ENCODE measurements at regions not wholly inside any gene's neighbourhood (a gene's known extent, or its start where the extent isn't known, plus 50 kb on each side); places are given as distances from the start of the nearest gene placed in this dataset.

DNA sequence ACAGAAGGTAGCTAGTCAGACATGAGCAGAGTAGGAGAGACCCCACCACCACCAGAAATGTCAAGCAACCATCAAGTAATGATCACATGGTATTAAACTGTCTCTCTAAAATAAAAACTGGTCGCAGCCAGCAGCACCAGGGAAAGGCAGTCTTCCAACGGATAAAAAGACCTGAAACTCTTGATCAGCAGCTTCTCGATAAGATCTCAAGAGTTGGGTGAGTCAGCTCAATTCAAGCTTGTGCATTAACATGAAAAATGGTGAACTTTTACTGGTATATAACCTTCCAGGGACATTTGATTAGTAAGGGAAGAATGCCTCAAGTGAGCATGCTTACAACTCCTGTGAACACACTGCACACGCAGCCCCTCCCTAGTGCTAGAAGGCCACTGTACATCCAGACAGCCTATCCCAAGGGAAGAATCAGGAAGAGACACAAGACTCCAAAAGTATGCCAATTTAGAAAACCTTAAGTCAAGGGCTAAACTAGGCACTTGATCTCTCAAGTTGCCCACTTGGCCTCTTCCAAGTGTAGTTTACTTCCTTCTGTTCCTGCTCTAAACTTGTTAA lies 270.0 kb upstream of the GNPDA2 start:
- H3K9ac ChIP-seq (ENCODE audit: low read depth in 1 of 2, low read length in 2 of 2), result no peak overlapping the region
- H3K36me3 ChIP-seq (ENCODE audit: control insufficient read depth in 4 of 4, insufficient read depth in 3 of 4, low read depth in 1 of 4, low read length in 3 of 4), result no peaks in the 10 kb centered on the region
- 78% methylated on average over 4 of the region's 4 CpGs for WGBS
- H3K27me3 ChIP-seq (ENCODE audit: control insufficient read depth in 4 of 4, insufficient read depth in 4 of 4, low read length in 3 of 4), result no peaks in the 10 kb centered on the region
- TF ChIP-seq YY1 (IDR thresholded peaks at IDR 0.05) (no peak), JUND (IDR thresholded peaks at IDR 0.05) (no peak), HNF4G (IDR thresholded peaks at IDR 0.05) (no peak), RAD21 (IDR thresholded peaks at IDR 0.05) (no peak), RXRA (IDR thresholded peaks at IDR 0.05) (no peak), SP1 (IDR thresholded peaks at IDR 0.05) (no peak), NR2F2 (IDR thresholded peaks at IDR 0.05) (no peak), GABPA (IDR thresholded peaks at IDR 0.05 in 1 of 2, conservative IDR thresholded peaks at IDR 0.05 in 1 of 2) (no peak)
- TF ChIP-seq, protein P1, sequence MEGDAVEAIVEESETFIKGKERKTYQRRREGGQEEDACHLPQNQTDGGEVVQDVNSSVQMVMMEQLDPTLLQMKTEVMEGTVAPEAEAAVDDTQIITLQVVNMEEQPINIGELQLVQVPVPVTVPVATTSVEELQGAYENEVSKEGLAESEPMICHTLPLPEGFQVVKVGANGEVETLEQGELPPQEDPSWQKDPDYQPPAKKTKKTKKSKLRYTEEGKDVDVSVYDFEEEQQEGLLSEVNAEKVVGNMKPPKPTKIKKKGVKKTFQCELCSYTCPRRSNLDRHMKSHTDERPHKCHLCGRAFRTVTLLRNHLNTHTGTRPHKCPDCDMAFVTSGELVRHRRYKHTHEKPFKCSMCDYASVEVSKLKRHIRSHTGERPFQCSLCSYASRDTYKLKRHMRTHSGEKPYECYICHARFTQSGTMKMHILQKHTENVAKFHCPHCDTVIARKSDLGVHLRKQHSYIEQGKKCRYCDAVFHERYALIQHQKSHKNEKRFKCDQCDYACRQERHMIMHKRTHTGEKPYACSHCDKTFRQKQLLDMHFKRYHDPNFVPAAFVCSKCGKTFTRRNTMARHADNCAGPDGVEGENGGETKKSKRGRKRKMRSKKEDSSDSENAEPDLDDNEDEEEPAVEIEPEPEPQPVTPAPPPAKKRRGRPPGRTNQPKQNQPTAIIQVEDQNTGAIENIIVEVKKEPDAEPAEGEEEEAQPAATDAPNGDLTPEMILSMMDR (IDR thresholded peaks at IDR 0.05; ENCODE audit: low read depth, low read length, missing input control), result no peak
- H3K27ac ChIP-seq (ENCODE audit: low read depth in 1 of 2, low read length in 2 of 2), result no peak overlapping the region
- no peak for DNase-seq (ENCODE audit: low spot score)
- no peak overlapping the region for H3K4me3 ChIP-seq (ENCODE audit: low read depth in 1 of 3, low read length in 3 of 3)
- no peaks in the 10 kb centered on the region for H3K9me3 ChIP-seq (ENCODE audit: control insufficient read depth in 4 of 4, low read length in 3 of 4)
- no peaks in the 10 kb centered on the region for H3K4me1 ChIP-seq (ENCODE audit: control insufficient read depth in 4 of 4, insufficient read depth in 4 of 4, low read length in 3 of 4)

DNA sequence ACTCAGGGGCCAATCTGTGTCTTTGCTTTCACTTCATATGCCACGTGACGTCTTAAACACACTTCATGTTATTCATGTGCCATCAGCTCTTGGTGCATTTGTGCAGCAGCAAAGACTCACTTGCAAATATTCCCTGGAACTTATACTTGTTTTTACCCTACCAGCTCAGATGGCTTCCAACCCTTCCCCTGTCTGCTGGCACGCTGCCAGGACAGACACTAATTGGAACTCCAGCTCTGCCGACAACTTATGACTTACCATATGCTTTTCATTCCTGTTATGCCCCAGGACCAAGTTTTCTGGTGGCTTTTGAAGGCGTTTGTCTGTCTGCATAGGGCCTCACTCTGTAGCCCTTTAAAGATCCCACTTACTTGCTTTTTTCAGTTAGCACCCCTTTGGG lies 261.7 kb upstream of the GNPDA2 start:
- 60% methylated on average over 5 of the region's 5 CpGs for WGBS
- no peak for DNase-seq (ENCODE audit: low spot score)
- Histone ChIP-seq H3K4me1 (ENCODE audit: control insufficient read depth in 4 of 4, insufficient read depth in 4 of 4, low read length in 3 of 4) (no peaks in the 10 kb centered on the region), H3K9ac (ENCODE audit: low read depth in 1 of 2, low read length in 2 of 2) (no peak overlapping the region), H3K27me3 (ENCODE audit: control insufficient read depth in 4 of 4, insufficient read depth in 4 of 4, low read length in 3 of 4) (no peaks in the 10 kb centered on the region), H3K27ac (ENCODE audit: low read depth in 1 of 2, low read length in 2 of 2) (no peak overlapping the region), H3K9me3 (ENCODE audit: control insufficient read depth in 4 of 4, low read length in 3 of 4) (peaks cover 0 to 2% (median 0%) of the 10 kb centered on the region in 4 donors), H3K4me3 (ENCODE audit: low read depth in 1 of 3, low read length in 3 of 3) (no peak overlapping the region), H3K36me3 (ENCODE audit: control insufficient read depth in 4 of 4, insufficient read depth in 3 of 4, low read depth in 1 of 4, low read length in 3 of 4) (no peaks in the 10 kb centered on the region)
- no peak for TF ChIP-seq GABPA (IDR thresholded peaks at IDR 0.05 in 1 of 2, conservative IDR thresholded peaks at IDR 0.05 in 1 of 2)
- TF ChIP-seq, protein P2, sequence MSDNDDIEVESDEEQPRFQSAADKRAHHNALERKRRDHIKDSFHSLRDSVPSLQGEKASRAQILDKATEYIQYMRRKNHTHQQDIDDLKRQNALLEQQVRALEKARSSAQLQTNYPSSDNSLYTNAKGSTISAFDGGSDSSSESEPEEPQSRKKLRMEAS (IDR thresholded peaks at IDR 0.05), result no peak
- TF ChIP-seq, protein P3, sequence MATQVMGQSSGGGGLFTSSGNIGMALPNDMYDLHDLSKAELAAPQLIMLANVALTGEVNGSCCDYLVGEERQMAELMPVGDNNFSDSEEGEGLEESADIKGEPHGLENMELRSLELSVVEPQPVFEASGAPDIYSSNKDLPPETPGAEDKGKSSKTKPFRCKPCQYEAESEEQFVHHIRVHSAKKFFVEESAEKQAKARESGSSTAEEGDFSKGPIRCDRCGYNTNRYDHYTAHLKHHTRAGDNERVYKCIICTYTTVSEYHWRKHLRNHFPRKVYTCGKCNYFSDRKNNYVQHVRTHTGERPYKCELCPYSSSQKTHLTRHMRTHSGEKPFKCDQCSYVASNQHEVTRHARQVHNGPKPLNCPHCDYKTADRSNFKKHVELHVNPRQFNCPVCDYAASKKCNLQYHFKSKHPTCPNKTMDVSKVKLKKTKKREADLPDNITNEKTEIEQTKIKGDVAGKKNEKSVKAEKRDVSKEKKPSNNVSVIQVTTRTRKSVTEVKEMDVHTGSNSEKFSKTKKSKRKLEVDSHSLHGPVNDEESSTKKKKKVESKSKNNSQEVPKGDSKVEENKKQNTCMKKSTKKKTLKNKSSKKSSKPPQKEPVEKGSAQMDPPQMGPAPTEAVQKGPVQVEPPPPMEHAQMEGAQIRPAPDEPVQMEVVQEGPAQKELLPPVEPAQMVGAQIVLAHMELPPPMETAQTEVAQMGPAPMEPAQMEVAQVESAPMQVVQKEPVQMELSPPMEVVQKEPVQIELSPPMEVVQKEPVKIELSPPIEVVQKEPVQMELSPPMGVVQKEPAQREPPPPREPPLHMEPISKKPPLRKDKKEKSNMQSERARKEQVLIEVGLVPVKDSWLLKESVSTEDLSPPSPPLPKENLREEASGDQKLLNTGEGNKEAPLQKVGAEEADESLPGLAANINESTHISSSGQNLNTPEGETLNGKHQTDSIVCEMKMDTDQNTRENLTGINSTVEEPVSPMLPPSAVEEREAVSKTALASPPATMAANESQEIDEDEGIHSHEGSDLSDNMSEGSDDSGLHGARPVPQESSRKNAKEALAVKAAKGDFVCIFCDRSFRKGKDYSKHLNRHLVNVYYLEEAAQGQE (IDR thresholded peaks at IDR 0.05), result no peak
- TF ChIP-seq NR2F2 (IDR thresholded peaks at IDR 0.05), result no peak
- TF ChIP-seq JUND (IDR thresholded peaks at IDR 0.05), result no peak

DNA sequence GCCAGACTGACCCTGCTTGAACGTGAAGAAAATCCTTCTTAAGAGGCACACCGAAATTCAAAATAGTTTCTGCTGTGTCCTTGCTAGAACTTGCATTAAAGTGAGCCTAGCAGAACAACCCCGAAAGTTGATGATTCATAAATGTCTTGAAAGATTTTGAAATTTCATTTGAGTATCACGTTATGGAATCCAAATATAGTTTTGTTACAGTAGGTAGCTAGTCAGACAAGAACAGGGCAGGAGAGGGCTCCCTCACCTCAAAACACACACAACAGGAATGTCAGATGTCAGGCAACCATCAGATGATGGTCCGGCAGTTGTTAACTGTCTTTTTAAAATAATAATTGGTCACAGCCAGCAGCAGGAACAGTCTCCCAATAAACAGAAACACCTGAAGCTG lies 259.6 kb upstream of the GNPDA2 start:
- Histone ChIP-seq H3K4me3 (ENCODE audit: low read depth in 1 of 3, low read length in 3 of 3) (no peak overlapping the region), H3K4me1 (ENCODE audit: control insufficient read depth in 4 of 4, insufficient read depth in 4 of 4, low read length in 3 of 4) (no peaks in the 10 kb centered on the region), H3K27me3 (ENCODE audit: control insufficient read depth in 4 of 4, insufficient read depth in 4 of 4, low read length in 3 of 4) (no peaks in the 10 kb centered on the region), H3K36me3 (ENCODE audit: control insufficient read depth in 4 of 4, insufficient read depth in 3 of 4, low read depth in 1 of 4, low read length in 3 of 4) (no peaks in the 10 kb centered on the region), H3K27ac (ENCODE audit: low read depth in 1 of 2, low read length in 2 of 2) (no peak overlapping the region), H3K9me3 (ENCODE audit: control insufficient read depth in 4 of 4, low read length in 3 of 4) (peaks cover 0 to 2% (median 0%) of the 10 kb centered on the region in 4 donors), H3K9ac (ENCODE audit: low read depth in 1 of 2, low read length in 2 of 2) (no peak overlapping the region)
- DNase-seq (ENCODE audit: low spot score), result no peak
- no peak for TF ChIP-seq EGR1 (IDR thresholded peaks at IDR 0.05; ENCODE audit: low read depth in 2 of 2)
- TF ChIP-seq, protein P4, sequence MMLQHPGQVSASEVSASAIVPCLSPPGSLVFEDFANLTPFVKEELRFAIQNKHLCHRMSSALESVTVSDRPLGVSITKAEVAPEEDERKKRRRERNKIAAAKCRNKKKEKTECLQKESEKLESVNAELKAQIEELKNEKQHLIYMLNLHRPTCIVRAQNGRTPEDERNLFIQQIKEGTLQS (IDR thresholded peaks at IDR 0.05), result no peak
- no peak for TF ChIP-seq HNF4A (conservative IDR thresholded peaks at IDR 0.05)
- TF ChIP-seq FOXA1 (IDR thresholded peaks at IDR 0.05), result no peak
- TF ChIP-seq, protein P2 (IDR thresholded peaks at IDR 0.05), result no peak
- TF ChIP-seq YY1 (IDR thresholded peaks at IDR 0.05), result no peak
- no peak for TF ChIP-seq SP1 (IDR thresholded peaks at IDR 0.05)
- TF ChIP-seq GABPA (IDR thresholded peaks at IDR 0.05 in 1 of 2, conservative IDR thresholded peaks at IDR 0.05 in 1 of 2), result no peak
- TF ChIP-seq, protein P1 (IDR thresholded peaks at IDR 0.05; ENCODE audit: low read depth, low read length, missing input control), result no peak
- no peak for TF ChIP-seq TAF1 (conservative IDR thresholded peaks at IDR 0.05)
- no peak for TF ChIP-seq RXRA (IDR thresholded peaks at IDR 0.05)
- no peak for TF ChIP-seq FOXA2 (IDR thresholded peaks at IDR 0.05)
- no peak for TF ChIP-seq JUND (IDR thresholded peaks at IDR 0.05)
- WGBS, result 68% methylated on average over 5 of the region's 5 CpGs

Measured in liver (tissue), 8 donors.